Chondrocyte (in vitro differentiated cells): ENCODE measurements at regions not wholly inside any gene's neighbourhood (a gene's known extent, or its start where the extent isn't known, plus 50 kb on each side); places are given as distances from the start of the nearest gene placed in this dataset.

Experiments used
- DNase-seq: peaks from one replicate; pipeline ENCODE4 v3.0.0; 2021; ENCODE audit warnings: mixed read lengths, low spot score
- H3K27ac Mint-ChIP-seq: one replicate; pipeline ENCODE4 v1.8.0; 2021; ENCODE audit warnings: mild to moderate bottlenecking, moderate library complexity, mixed read lengths; ENCODE audit not compliant: unreplicated experiment
- H3K27me3 Mint-ChIP-seq: 2 replicates; pipeline ENCODE4 v1.8.0; 2021; ENCODE audit warnings: low read depth, mixed read lengths
- H3K36me3 Mint-ChIP-seq: 2 replicates; pipeline ENCODE4 v1.8.0; 2021; ENCODE audit warnings: low read depth, mixed read lengths
- H3K4me1 Mint-ChIP-seq: 2 replicates; pipeline ENCODE4 v1.8.0; 2021; ENCODE audit warnings: low read depth, mild to moderate bottlenecking, mixed read lengths
- H3K4me3 Mint-ChIP-seq: one replicate; pipeline ENCODE4 v1.8.0; 2021; ENCODE audit warnings: mild to moderate bottlenecking, moderate library complexity, mixed read lengths; ENCODE audit not compliant: unreplicated experiment
- H3K9me3 Mint-ChIP-seq: 2 replicates; pipeline ENCODE4 v1.8.0; 2021; ENCODE audit warnings: low read depth, mixed read lengths
- CTCF ChIP-seq: fragments of 200-600 bp; sonication (generic); IDR thresholded peaks from 2 replicates; pipeline ENCODE4 v1.5.0; 2021; ENCODE audit warnings: antibody characterized with exemption, mild to moderate bottlenecking, moderate library complexity

DNA sequence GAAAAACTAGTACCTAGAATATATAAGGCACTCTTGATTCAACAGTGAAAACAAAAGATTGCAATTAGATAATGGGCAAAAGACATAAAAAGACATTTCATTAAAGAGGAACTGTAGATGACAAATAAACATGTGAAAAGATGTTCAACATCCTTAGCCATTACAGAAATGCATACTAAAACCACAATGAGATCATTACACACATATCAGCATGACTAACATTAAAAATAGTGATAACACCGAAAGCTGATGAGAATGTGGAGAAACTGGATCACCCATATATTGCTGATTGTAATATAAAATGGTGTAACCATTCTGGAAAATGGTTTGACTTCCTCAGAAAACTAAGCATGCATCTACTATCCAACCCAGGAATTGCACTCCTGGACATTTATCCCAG lies 340.3 kb downstream of the SEC16B start:
- Mint-ChIP-seq H3K27ac (no peak overlapping the region), H3K4me3 (no peak overlapping the region), H3K36me3 (no peaks in the 10 kb centered on the region), H3K27me3 (peaks cover 4% of the 10 kb centered on the region), H3K9me3 (peaks cover 4% of the 10 kb centered on the region), H3K4me1 (no peaks in the 10 kb centered on the region)
- no peak for TF ChIP-seq CTCF
- no peak for DNase-seq

- peaks cover 4% of the 10 kb centered on the region for H3K27me3 Mint-ChIP-seq
- H3K4me1 Mint-ChIP-seq = no peaks in the 10 kb centered on the region
- TF ChIP-seq CTCF = no peak
- no peak overlapping the region for H3K27ac Mint-ChIP-seq
- no peaks in the 10 kb centered on the region for H3K36me3 Mint-ChIP-seq
- DNase-seq = no peak
- H3K4me3 Mint-ChIP-seq = no peak overlapping the region
- peaks cover 4% of the 10 kb centered on the region for H3K9me3 Mint-ChIP-seq
Observed at GRCh38 chr1:177627148-177627910, 342.5 kb downstream of the SEC16B start.

- no peak for TF ChIP-seq CTCF
- Mint-ChIP-seq H3K4me1 (no peaks in the 10 kb centered on the region), H3K9me3 (peaks cover 1% of the 10 kb centered on the region), H3K4me3 (no peak overlapping the region), H3K36me3 (no peaks in the 10 kb centered on the region), H3K27ac (no peak overlapping the region), H3K27me3 (no peaks in the 10 kb centered on the region)
- DNase-seq = no peak
Observed at GRCh38 chr1:177620636-177621190, 349.1 kb downstream of the SEC16B start.

DNA sequence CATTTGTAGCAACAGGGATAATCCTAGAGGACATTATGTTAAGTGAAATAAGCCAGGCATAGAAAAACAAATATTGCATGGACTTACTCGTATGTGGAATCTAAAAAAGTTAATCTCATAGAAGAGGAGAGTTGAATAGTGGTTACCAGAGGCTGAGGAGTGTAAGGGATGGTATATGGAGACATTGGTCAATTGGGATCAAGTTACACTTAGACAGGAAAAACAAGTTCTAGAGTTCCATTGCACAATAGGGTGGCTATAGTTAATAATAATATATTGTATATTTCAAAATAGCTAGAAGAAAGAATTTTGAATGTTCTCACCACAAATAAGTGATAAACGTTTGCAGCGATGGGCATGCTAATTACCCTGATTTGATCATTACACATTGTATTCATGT lies 354.6 kb downstream of the SEC16B start:
- H3K27ac Mint-ChIP-seq = no peak overlapping the region
- DNase-seq = no peak
- H3K4me1 Mint-ChIP-seq = no peaks in the 10 kb centered on the region
- no peak for TF ChIP-seq CTCF
- H3K36me3 Mint-ChIP-seq = no peaks in the 10 kb centered on the region
- no peaks in the 10 kb centered on the region for H3K27me3 Mint-ChIP-seq
- H3K9me3 Mint-ChIP-seq = peaks cover 3% of the 10 kb centered on the region
- H3K4me3 Mint-ChIP-seq = no peak overlapping the region

- peaks cover 2% of the 10 kb centered on the region for H3K27me3 Mint-ChIP-seq
- no peaks in the 10 kb centered on the region for H3K36me3 Mint-ChIP-seq
- H3K4me3 Mint-ChIP-seq = no peak overlapping the region
- no peaks in the 10 kb centered on the region for H3K4me1 Mint-ChIP-seq
- H3K9me3 Mint-ChIP-seq = peaks cover 3% of the 10 kb centered on the region
- no peak for TF ChIP-seq CTCF
- H3K27ac Mint-ChIP-seq = no peak overlapping the region
- no peak for DNase-seq
Observed at GRCh38 chr1:177611402-177611801, 358.5 kb downstream of the SEC16B start.
